HuH-7 (cell line): ENCODE measurements at regions not wholly inside any gene's neighbourhood (a gene's known extent, or its start where the extent isn't known, plus 50 kb on each side); places are given as distances from the start of the nearest gene placed in this dataset.

Source experiments
- DNase-seq: peaks from one replicate; pipeline ENCODE4 v3.0.0; 2011; ENCODE audit warnings: low spot score

- no peak for DNase-seq
Measured at GRCh38 chr2:21694079-21694878, 570.5 kb downstream of the TDRD15 start.

DNA sequence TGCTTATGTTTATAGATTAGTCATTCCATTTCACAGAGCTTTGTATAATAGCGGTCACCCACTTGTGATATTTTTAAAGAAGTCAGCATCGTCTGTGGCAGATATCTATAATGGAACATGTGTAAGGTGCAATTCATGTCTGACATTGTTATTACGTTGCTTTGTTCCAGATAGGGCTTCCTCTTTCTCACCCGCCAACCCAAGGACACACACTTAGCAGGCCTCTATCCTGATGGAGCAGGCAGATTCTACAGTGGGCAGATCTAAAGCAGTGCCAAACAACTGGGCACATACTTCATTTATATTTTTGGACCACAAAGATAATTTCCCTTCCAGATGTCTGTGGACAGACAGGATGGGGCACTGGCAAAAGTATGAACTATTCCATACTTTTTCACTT lies 573.1 kb downstream of the TDRD15 start:
- DNase-seq: no peak

DNA sequence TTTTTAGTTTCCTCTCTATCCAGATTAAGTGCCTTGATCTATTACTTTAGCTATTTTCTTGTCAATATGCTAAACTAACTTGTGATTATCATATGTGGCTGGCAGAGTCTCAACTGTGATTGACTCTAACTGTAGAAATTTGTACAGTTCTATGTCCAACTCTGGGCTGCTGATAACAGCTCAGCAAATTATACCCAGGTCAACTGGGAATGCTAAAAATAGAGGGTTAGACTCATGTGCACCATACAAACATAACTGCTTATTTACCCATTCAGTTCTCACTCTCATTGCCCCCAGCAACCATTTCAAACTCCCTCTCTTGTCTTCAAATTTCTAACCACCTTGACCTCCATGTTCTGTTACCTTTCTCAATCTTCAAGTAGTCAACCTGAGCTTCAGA lies 576.9 kb downstream of the TDRD15 start:
- no peak for DNase-seq

GRCh38 chr2:21710031-21710430 lies 586.3 kb downstream of the TDRD15 start:
- DNase-seq: no peak

GRCh38 chr2:21710496-21710895 lies 586.7 kb downstream of the TDRD15 start:
- DNase-seq: no peak

- DNase-seq: no peak
Measured at GRCh38 chr2:21715887-21716286, 592.1 kb downstream of the TDRD15 start.

DNA sequence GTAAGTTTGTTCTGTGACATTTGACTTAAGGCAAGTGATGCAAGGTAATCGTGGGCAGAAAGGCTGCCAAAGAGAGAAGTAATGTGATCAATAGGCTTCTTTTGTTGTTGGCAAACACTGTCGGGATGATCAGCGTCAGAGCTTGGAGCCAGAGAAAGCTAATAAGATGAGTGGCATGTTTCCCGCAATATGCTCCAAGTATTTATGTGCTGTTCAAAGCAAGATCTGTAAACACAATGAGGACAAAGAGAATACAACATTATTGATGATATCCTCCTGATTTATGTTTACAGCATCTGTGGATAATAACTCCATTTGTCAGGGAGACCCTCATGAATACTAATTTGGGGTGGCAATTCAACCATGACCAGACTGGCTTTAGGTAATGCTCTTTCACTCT lies 603.3 kb downstream of the TDRD15 start:
- no peak for DNase-seq

- no peak for DNase-seq
Measured at GRCh38 chr2:21728133-21728532, 604.4 kb downstream of the TDRD15 start.

- no peak for DNase-seq
Measured at GRCh38 chr2:21730141-21730540, 606.4 kb downstream of the TDRD15 start.

- DNase-seq: no peak
Measured at GRCh38 chr2:21740484-21740883, 616.7 kb downstream of the TDRD15 start.

- DNase-seq: no peak
Measured at GRCh38 chr2:21746499-21746898, 622.7 kb downstream of the TDRD15 start.

DNA sequence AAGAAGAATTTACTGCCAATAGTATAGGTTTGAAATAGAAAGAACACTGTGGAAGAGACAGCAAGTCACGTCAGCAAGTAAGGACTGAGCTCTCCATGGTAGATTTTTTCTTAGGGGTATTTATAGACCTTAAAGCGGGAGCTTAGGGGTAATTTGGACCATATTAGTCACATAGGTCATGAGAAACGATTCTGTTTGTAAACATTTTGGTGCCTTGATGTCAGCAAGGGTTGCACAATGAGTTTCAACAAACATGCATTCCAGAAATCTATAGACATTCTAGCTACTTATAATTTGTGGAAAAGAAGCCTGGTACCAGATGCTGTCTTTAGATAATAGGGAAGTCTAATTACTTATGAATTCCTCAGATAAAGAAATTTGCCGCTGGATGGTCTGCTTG lies 624.7 kb downstream of the TDRD15 start:
- DNase-seq: no peak

DNA sequence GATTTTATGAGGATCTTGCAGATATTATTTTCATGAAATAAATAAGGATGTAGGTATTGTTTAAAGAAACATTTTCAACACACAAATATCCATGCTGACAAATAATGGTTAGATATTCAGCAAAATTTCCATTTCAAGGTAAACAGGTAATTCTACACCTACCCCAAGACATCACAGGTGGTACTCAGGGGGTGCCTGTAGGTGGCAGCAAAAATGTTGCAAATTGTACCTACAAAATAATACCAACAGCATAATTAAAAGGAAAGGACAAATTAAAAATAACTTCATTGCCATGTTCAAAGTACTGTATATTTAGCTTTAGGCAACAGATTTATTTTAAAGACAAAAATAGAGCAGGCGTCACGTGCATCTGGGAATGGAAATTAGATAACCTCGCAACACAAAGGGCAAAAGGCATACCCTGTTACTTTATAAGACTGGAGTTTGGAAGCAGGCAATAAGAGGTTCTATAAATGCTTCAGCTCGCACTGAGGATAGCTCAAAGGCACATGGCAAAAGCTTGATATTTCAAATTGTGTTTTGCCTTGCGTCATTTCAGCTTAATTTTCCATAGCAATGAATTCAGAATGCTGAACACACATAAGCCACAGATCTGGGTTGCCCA lies 630.5 kb downstream of the TDRD15 start:
- peak; percentile 1 for DNase-seq

GRCh38 chr2:21757805-21758430 lies 634.1 kb downstream of the TDRD15 start:
- DNase-seq: no peak

- no peak for DNase-seq
Measured at GRCh38 chr2:21759819-21760218, 636.1 kb downstream of the TDRD15 start.

DNA sequence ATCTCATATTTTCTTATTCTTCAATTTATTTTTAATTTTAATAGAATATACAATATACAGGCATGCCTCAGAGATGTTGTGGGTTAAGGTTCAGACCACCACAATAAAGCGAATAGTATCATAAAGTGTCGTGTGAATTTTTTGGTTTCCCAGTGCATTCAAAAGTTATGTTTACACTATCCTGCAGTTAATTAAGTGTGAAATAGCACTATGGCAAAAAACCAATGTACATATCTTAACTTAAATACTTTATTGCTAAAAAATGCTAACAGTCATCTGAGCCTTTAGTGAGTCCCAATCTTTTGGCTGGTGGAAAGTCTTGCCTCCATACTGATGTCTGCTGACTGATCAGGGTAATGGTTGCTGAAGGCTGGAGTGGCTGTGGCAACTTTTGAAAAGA lies 637.6 kb downstream of the TDRD15 start:
- no peak for DNase-seq

DNA sequence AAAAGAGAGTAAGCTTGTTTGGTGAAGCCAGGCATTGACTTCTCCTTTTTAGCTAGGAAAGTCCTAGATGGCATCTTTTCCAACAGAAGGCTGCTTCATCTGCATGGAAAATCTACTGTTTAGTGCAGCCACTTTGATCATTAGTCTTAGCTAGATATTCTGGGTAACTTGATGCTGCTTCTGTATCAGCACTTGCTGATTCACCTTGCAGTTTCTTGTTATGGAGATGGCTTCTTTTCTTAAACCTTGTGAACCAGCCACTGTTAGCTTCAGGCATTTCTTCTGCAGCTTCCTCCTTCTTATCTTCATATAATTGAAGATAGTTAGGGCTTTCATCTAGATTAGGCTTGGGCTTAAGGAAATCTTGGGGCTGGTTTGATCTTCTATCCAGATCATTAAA lies 639.7 kb downstream of the TDRD15 start:
- no peak for DNase-seq

GRCh38 chr2:21770787-21771186 lies 647.0 kb downstream of the TDRD15 start:
- DNase-seq: no peak

GRCh38 chr2:21772624-21773023 lies 648.9 kb downstream of the TDRD15 start:
- no peak for DNase-seq

DNA sequence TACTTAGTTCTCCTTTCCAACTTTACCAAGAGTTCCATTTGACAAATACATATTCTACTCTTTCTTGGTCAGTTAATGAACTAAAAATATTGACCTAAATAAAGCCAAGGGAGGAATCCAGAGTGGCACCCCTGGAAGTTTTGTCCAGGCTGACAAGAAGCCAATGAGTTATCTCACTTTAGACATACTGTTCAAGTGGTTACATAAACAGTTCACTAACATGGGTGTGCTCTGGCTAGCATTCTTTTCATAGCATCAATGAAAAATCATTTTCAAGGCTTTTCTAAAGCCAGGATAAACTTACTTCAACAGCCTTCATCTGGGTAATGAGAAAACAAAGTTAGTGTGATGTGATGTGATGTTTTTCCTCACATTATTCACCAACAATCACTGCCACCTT lies 649.4 kb downstream of the TDRD15 start:
- DNase-seq: no peak

DNA sequence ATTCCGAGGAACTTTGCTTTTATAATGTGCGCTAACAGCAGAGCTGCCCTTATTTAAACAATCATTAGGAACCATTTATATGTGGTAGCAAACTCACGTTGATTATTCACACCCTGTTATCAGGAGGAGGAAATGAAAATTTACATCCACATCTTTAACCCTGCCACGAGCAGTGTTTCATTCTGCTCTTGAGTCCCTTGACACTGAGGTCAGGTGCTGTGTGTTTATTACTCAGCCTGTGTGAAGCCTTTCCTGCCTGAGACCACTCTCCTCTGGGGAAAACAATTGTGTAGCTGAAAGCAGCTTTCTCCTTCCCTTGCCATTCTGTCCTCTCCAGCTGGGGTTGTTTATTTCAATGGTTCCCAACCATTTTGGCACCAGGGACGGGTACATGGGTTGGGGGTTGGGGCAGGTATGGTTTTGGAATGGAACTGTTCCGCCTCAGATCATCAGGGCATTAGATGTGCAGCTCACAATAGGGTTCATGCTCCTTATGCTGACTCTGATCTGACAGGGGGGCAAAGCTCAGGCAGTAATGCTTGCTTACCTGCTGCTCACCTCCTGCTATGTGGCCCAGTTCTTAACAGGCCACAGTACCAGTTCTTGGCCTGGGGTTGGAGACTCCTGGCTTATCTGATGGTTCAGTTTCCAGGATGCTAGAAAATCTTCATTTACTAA lies 651.1 kb downstream of the TDRD15 start:
- DNase-seq: no peak

GRCh38 chr2:21779786-21780185 lies 656.0 kb downstream of the TDRD15 start:
- no peak for DNase-seq

- DNase-seq: no peak
Measured at GRCh38 chr2:21781962-21782361, 658.2 kb downstream of the TDRD15 start.
